ENCODE measurements at regions not wholly inside any gene's neighbourhood (a gene's known extent, or its start where the extent isn't known, plus 50 kb on each side); places are given as distances from the start of the nearest gene placed in this dataset.

- no peak for DNase-seq
Measured at GRCh38 chr4:175444512-175444911, 367.6 kb downstream of the GPM6A start.

- DNase-seq, result no peak
Measured at GRCh38 chr4:175447016-175447415, 365.0 kb downstream of the GPM6A start.

- no peak for DNase-seq
Measured at GRCh38 chr4:175450446-175450845, 361.6 kb downstream of the GPM6A start.

GRCh38 chr4:175451238-175451965, 360.7 kb downstream of the GPM6A start:
- DNase-seq, result no peak

- no peak for DNase-seq
Measured at GRCh38 chr4:175453456-175453855, 358.6 kb downstream of the GPM6A start.

GRCh38 chr4:175456131-175456530, 355.9 kb downstream of the GPM6A start:
- no peak for DNase-seq

GRCh38 chr4:175457956-175458355, 354.1 kb downstream of the GPM6A start:
- no peak for DNase-seq

GRCh38 chr4:175459571-175459970, 352.5 kb downstream of the GPM6A start:
- peak; percentile 7 for DNase-seq

- DNase-seq, result peak; percentile 1
Measured at GRCh38 chr4:175460414-175460813, 351.6 kb downstream of the GPM6A start.

- DNase-seq, result peak; percentile 8
Measured at GRCh38 chr4:175469514-175469913, 342.6 kb downstream of the GPM6A start.

- DNase-seq, result no peak
Measured at GRCh38 chr4:175470131-175470530, 341.9 kb downstream of the GPM6A start.

GRCh38 chr4:175480404-175480803, 331.7 kb downstream of the GPM6A start:
- DNase-seq, result no peak

GRCh38 chr4:175499735-175500352, 312.2 kb downstream of the GPM6A start:
- no peak for DNase-seq

- no peak for DNase-seq
Measured at GRCh38 chr4:175504318-175504717, 307.7 kb downstream of the GPM6A start.

GRCh38 chr4:175509320-175509719, 302.7 kb downstream of the GPM6A start:
- no peak for DNase-seq

- DNase-seq, result no peak
Measured at GRCh38 chr4:175511861-175512260, 300.2 kb downstream of the GPM6A start.

GRCh38 chr4:175514174-175514573, 297.9 kb downstream of the GPM6A start:
- DNase-seq, result no peak

GRCh38 chr4:175530655-175531054, 281.4 kb downstream of the GPM6A start:
- DNase-seq, result no peak

- no peak for DNase-seq
Measured at GRCh38 chr4:175531405-175532091, 280.5 kb downstream of the GPM6A start.

- DNase-seq, result peak; percentile 62
Measured at GRCh38 chr4:175536852-175537453, 275.1 kb downstream of the GPM6A start.

- DNase-seq, result no peak
Measured at GRCh38 chr4:175539498-175539897, 272.6 kb downstream of the GPM6A start.

- no peak for DNase-seq
Measured at GRCh38 chr4:175540151-175540550, 271.9 kb downstream of the GPM6A start.

- DNase-seq, result no peak
Measured at GRCh38 chr4:175540732-175541131, 271.3 kb downstream of the GPM6A start.
